ENCODE measurements at regions not wholly inside any gene's neighbourhood (a gene's known extent, or its start where the extent isn't known, plus 50 kb on each side); places are given as distances from the start of the nearest gene placed in this dataset.
"Not testable (repeated sequence)": the region's sequence is repeated elsewhere in the genome, so short reads cannot be mapped to it uniquely, and the experiment has no call there.

DNA sequence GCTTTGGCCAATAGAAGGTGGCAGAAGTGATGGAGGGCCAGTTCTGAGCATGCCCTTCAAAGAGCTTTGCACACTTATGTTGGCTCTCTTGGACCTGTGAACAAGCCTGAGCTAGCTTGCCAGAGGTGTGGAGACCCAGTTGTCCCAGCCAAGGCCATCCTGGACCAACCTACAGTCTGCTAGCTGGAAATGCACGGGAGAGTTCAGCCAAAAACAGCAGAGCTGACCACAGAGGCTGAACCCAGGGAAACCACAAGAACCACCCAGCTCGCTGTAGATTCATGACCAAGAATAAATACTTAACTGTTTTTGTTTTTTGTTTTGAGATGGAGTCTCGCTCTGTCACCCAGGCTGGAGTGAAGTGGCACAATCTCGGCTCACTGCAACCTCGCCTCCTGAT is 65.4 kb upstream of the HAND1 start:
- no peak for DNase-seq

- DNase-seq = no peak
Measured at GRCh38 chr5:154542581-154542980, 64.6 kb upstream of the HAND1 start.

GRCh38 chr5:154542000-154542399 is 64.0 kb upstream of the HAND1 start:
- no peak for DNase-seq

- no peak for DNase-seq
Measured at GRCh38 chr5:154541553-154541952, 63.5 kb upstream of the HAND1 start.

- DNase-seq = no peak
Measured at GRCh38 chr5:154540600-154540999, 62.6 kb upstream of the HAND1 start.

- no peak for DNase-seq
Measured at GRCh38 chr5:154538492-154538891, 60.5 kb upstream of the HAND1 start.

DNA sequence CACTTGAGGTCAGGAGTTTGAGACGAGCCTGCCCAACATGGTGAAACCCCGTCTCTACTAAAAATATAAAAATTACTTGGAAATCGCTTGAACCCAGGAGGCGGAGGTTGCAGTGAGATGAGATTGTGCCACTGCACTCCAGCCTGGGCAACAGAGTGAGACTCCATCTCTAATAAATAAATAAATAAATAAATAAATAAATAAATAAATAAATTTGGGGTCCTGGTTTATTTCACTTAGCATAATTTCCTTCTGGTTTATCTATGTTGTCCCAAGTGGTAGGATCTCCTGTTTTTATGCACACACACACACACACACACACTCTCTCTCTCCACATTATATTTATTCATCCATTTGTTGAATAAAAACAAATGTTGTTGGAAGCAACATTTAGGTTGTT is 58.4 kb upstream of the HAND1 start:
- not testable (repeated sequence) for DNase-seq

- DNase-seq = no peak
Measured at GRCh38 chr5:154535535-154535934, 57.5 kb upstream of the HAND1 start.

DNA sequence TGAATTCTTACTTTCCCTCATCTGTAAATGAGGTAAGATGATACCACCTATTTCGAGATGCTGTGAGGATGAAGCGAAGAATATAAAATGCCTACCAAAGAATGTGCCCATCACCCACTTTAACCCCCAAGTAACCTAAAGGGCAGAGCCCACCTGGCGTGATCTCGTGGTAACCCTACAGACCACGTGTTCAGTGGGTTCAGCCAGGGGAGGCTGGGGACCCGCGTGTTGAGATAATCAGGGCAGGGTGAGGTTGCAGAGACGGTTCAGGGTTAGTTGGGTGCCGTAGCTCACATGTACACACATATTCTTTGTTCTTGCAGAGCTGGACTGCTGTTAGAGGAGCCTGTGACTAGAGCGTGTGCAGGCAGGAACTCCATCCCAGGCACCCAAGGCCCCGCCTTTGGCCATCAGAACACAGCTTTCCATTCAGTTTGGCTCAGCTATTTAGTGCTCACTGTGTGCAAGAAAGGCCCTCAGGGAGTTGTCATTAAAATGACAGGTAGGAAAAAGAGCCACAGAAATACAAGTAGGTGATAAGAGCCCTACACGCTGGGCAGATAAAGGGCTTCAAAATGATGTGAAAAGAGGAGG is 56.5 kb upstream of the HAND1 start:
- DNase-seq = no peak

DNA sequence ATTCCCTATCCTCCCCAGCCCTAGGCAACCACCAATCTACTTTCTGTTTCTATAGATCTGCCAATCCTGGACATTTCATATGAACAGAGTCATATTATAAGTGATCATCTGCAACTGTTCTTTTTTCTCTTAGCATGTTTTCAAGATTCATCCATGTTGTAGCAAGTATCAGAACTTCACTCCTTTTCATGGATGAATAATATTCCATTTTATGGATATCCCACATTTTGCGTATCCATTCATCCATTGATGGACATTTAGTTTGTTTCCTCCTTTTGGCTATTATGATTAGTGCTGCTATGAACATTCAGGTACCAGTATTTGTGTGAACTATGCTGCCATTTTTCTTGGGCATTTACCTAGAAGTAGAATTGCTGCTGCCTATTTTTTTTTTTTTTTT is 51.3 kb upstream of the HAND1 start:
- DNase-seq = no peak

DNA sequence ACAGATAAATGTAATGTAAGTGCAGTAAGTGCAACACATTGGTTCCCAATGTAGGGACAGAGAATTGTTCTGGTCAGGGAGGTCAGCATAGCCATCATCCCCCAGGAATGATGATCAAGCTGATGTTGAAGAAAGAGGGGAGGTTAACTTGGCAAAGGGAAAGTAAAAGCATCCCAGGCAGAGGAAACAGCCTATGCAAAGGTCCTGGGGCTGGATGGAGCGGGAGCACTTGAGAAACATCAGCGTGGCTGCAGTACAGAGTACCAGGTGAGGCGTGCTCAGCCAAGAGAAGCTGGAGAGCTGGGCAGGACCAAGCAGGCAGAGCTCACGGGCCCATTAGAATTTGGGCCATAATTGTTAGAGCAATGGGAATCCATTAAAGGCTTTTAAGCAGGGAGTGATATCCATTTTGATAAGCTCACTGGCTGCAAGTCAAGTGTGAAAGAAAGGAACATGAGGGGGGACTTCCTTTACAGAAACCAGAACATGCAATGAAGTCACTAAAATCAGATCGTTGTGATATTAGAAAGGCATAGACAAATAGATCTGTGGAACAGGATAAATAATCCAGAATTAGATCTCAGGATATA is 50.1 kb upstream of the HAND1 start:
- no peak for DNase-seq

Measured in activated naive CD4-positive, alpha-beta T cell treated with anti-CD3 and anti-CD28 coated beads, Interleukin-2, amount 50 U/mL, for 16 hours (primary cell).